Right lobe of liver (tissue), 4 donors: ENCODE measurements at regions not wholly inside any gene's neighbourhood (a gene's known extent, or its start where the extent isn't known, plus 50 kb on each side); places are given as distances from the start of the nearest gene placed in this dataset.

Experiments used
- CTCF ChIP-seq, 4 donors: fragments of 200-600 bp in 3 of 4; fragments of 450-650 bp in 1 of 4; IDR thresholded peaks; one replicate each; pipeline versions ENCODE4 v1.5.1 to v1.8.0; 2016 to 2022; ENCODE audit warnings: antibody characterized with exemption in 4 of 4, mild to moderate bottlenecking in 2 of 4
- POLR2A ChIP-seq: fragments of 450-650 bp; IDR thresholded peaks from one replicate; pipeline ENCODE4 v1.6.1; 2017; ENCODE audit warnings: antibody characterized with exemption, mild to moderate bottlenecking
- donor health status: DM: no; HTN: no; CAD: no.
- donor health status: DM: no; HTN: no; CAD: no.
- donor health status: DM: no; HTN: yes; CAD: no.

- TF ChIP-seq CTCF (IDR thresholded peaks at IDR 0.05) (no peak), POLR2A (no peak)
These were observed 208.4 kb downstream of the BRD1 start for GRCh38 chr22:49619301-49619700.
